ENCODE measurements at regions not wholly inside any gene's neighbourhood (a gene's known extent, or its start where the extent isn't known, plus 50 kb on each side); places are given as distances from the start of the nearest gene placed in this dataset.
A peak's percentile ranks its signal among the peaks of the same experiment; 100 is the strongest.

DNA sequence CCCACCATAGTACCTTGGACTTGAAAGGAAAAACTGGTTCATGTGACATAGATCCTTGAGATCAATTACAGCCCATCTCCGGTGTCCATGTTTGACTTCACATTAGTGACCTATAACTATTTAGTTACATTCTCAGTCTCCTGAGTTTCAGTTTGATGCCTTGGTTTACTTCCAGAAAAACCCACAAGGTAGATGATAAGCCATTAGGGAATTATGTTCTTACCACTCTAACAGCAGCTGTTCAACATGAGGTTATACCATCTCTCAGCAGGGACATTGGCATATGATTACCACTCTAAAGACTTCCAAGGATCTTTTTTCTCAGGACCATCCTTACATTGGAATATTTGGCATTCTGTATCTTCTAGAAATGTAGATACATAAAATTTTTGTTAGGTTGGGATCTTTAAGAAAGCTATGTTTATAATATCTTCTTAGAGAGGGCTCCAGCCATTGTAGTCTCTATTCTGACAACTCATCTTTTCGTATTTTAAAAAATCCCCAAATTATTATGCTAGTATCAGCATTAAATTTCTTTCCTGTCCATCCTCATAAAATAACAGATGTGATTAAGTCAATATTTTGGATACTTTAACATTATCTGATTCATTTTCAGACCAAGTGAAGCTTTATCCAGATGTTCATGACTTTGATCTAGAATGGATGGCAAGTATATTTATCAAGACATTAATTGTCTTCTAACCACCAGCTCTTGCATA, 258.9 kb downstream of the RDH14 start:
- H3K9me3 ChIP-seq (replicated peaks in 1 of 3), result no peaks in the 10 kb centered on the region
- 89 to 92% (median 91%) methylated on average over 2 of the region's 2 CpGs for WGBS, 4 donors
- intact Hi-C loops (cut with DNase I), result no loop called here
- H3K4me3 ChIP-seq, result no peak overlapping the region
- no peaks in the 10 kb centered on the region for H3K27me3 ChIP-seq
- H3K36me3 ChIP-seq (replicated peaks in 1 of 2), result no peaks in the 10 kb centered on the region
- TF ChIP-seq, protein P1, sequence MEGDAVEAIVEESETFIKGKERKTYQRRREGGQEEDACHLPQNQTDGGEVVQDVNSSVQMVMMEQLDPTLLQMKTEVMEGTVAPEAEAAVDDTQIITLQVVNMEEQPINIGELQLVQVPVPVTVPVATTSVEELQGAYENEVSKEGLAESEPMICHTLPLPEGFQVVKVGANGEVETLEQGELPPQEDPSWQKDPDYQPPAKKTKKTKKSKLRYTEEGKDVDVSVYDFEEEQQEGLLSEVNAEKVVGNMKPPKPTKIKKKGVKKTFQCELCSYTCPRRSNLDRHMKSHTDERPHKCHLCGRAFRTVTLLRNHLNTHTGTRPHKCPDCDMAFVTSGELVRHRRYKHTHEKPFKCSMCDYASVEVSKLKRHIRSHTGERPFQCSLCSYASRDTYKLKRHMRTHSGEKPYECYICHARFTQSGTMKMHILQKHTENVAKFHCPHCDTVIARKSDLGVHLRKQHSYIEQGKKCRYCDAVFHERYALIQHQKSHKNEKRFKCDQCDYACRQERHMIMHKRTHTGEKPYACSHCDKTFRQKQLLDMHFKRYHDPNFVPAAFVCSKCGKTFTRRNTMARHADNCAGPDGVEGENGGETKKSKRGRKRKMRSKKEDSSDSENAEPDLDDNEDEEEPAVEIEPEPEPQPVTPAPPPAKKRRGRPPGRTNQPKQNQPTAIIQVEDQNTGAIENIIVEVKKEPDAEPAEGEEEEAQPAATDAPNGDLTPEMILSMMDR (IDR thresholded peaks at IDR 0.05), result no peak
- no peak for TF ChIP-seq POLR2A (IDR thresholded peaks at IDR 0.05)
- no peaks in the 10 kb centered on the region for H3K4me1 ChIP-seq (replicated peaks in 1 of 2)
- no peak for DNase-seq
- no peak overlapping the region for H3K27ac ChIP-seq

DNA sequence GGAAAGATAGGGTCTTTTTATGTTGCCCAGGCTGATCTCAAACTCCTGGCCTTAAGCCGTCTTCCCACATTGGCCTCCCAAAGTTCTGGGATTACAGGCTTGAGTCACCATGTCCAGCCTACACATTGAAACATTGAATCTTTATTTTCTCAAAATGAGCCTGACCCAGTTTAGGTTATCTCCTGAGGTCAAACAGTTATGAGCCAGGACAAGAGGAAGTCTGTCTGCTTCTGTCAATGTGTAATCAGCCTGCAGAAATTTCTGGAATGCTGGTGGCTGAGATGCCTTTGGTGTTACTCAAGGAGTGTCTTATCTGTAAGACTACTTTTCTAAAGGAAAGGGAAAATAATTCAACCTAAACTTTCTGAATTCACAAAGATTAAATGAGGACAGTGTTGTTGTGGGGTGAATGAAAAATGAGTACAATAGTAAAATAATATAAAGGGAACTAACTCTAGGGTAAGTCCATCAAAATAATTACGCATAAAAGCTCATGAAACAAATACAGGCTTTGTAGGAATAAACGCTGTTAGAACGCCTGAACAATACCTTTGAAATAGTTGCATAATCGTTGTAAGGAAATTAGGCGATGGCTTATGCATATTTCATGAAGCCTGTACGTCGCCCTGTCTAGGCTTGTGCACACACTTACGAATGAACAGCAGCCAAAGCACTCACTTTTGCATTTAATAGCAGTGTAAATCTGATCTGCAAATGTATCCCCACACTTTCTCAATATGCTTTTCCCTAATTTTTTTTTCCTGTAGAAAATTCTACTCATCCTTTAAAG, 260.8 kb downstream of the RDH14 start:
- no peaks in the 10 kb centered on the region for H3K36me3 ChIP-seq (replicated peaks in 1 of 2)
- peak in 5 of 7 donors; percentile 9 to 51 (median 19) for DNase-seq
- intact Hi-C loops (cut with DNase I), result no loop called here
- no peaks in the 10 kb centered on the region for H3K4me1 ChIP-seq (replicated peaks in 1 of 2)
- H3K4me3 ChIP-seq, result no peak overlapping the region
- H3K27ac ChIP-seq, result no peak overlapping the region
- TF ChIP-seq, protein P1 (IDR thresholded peaks at IDR 0.05), result no peak
- no peak for TF ChIP-seq POLR2A (IDR thresholded peaks at IDR 0.05)
- no peaks in the 10 kb centered on the region for H3K9me3 ChIP-seq (replicated peaks in 1 of 3)
- 64 to 82% (median 69%) methylated on average over 9 of the region's 9 CpGs for WGBS, 4 donors
- no peaks in the 10 kb centered on the region for H3K27me3 ChIP-seq

DNA sequence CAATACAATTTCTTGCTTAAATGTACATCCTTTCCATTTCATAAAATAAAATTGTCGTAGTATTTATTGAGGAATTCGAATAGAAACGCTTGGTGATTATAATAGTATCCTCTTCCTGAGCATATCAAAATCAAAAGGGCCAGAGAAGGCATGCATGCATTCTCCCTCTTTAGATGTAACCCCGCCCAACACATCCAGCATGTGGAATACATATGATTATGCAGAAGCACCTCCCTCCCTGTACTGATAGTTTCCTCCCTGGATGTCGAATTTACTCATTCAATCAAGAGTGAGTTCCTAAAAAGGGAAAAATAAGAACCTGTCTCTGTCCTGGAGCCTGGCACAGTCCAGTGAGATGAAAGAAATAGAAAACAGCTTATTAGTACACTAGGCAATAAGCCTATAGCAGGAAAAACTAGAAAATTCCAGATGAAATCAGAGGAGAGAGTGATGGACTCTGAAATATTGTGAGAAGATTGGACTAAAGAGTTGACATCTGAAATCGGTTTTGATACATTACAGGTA, 262.9 kb downstream of the RDH14 start:
- DNase-seq, result no peak
- H3K27me3 ChIP-seq, result no peaks in the 10 kb centered on the region
- 85 to 88% (median 86%) methylated on average over 6 of the region's 6 CpGs for WGBS, 4 donors
- no peak overlapping the region for H3K4me3 ChIP-seq
- no peaks in the 10 kb centered on the region for H3K9me3 ChIP-seq (replicated peaks in 1 of 3)
- H3K4me1 ChIP-seq (replicated peaks in 1 of 2), result no peaks in the 10 kb centered on the region
- H3K36me3 ChIP-seq (replicated peaks in 1 of 2), result no peaks in the 10 kb centered on the region
- TF ChIP-seq, protein P1 (IDR thresholded peaks at IDR 0.05), result no peak
- no peak for TF ChIP-seq POLR2A (IDR thresholded peaks at IDR 0.05)
- intact Hi-C loops (cut with DNase I), result no loop called here
- H3K27ac ChIP-seq, result no peak overlapping the region

- TF ChIP-seq, protein P1 (IDR thresholded peaks at IDR 0.05), result no peak
- no peak for TF ChIP-seq POLR2A (IDR thresholded peaks at IDR 0.05)
- H3K4me3 ChIP-seq, result no peak overlapping the region
- no peak for DNase-seq
- H3K27ac ChIP-seq, result no peak overlapping the region
- no peaks in the 10 kb centered on the region for H3K27me3 ChIP-seq
- H3K9me3 ChIP-seq (replicated peaks in 1 of 3), result no peaks in the 10 kb centered on the region
- intact Hi-C loops (cut with DNase I), result no loop called here
- peaks cover 0 to 3% of the 10 kb centered on the region in 2 donors for H3K4me1 ChIP-seq (replicated peaks in 1 of 2)
- no peaks in the 10 kb centered on the region for H3K36me3 ChIP-seq (replicated peaks in 1 of 2)
These were observed 270.1 kb downstream of the RDH14 start for GRCh38 chr2:18290386-18290785.
